ENCODE measurements at regions not wholly inside any gene's neighbourhood (a gene's known extent, or its start where the extent isn't known, plus 50 kb on each side); places are given as distances from the start of the nearest gene placed in this dataset.

DNA sequence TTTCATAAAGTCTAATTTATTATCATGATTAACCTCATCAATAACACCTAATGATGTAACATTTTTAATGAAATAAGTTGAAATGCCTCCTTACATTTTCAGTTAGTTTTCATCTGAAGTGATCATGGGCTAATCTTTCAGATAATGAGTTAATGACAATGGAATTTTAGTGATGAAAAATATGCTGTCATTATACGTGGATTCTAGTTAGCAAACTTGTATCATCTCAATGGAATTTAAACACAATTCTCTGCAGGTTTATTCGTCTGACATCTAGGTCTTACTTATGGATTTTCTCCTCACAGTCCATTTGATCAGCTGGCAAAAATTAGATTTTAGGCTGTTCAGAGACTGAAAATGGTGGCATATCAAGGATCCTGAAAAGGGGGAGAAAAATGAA lies 885.0 kb downstream of the SLC4A3 start:
- no peak overlapping the region for H3K27ac ChIP-seq (ENCODE audit: low read depth in 1 of 2, low read length in 1 of 2)
- WGBS: 91% methylated on average over 2 of the region's 2 CpGs
- no peaks in the 10 kb centered on the region for H3K9me3 ChIP-seq (ENCODE audit: control insufficient read depth in 2 of 2, insufficient read depth in 1 of 2, low read length in 1 of 2)
- H3K4me1 ChIP-seq (ENCODE audit: control insufficient read depth in 2 of 2, insufficient read depth in 2 of 2, low read length in 2 of 2): peaks cover 0 to 2% of the 10 kb centered on the region in 2 donors
- no peaks in the 10 kb centered on the region for H3K36me3 ChIP-seq (ENCODE audit: control insufficient read depth in 2 of 2, insufficient read depth in 2 of 2, low read length in 1 of 2)
- DNase-seq (ENCODE audit: low read depth in 6 of 9, low spot score in 9 of 9): no peak
- no peaks in the 10 kb centered on the region for H3K27me3 ChIP-seq (ENCODE audit: control insufficient read depth in 2 of 2, insufficient read depth in 1 of 2, low read length in 1 of 2)
- no peak overlapping the region for H3K4me3 ChIP-seq (ENCODE audit: low read length in 2 of 2)

DNA sequence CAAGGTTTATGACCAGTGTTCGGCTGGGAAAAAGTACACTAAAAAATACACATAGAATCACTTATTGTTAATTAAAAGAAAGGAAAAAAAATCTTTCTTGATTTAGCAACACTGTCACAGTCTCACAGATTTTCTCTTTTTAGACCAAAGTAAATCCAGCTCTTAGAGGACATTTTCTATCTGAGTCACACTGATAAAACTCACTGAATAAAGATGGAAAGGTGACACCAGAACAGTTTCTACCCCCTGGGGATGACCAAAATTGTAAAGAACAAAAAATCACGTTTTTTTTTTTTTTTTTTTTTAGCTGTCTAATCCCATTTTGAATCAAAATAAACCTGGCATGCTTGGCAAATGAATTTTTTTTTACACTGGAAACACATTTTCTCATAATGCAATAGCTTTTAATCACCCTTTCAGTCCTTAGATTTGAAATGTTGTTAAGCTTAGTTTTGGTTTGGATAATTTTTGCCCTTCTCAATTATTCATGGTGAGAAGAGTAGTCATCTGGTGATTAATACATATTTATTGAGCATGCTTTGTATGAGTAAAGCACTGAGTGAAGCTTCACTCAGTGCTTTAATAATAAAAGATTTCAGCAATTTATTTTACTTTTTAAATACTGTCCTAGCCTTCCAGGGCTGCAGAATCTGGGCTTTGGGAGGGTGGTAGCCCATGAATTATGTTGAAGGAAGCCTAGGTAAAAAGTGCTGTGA lies 886.3 kb downstream of the SLC4A3 start:
- 61% methylated on average over 2 of the region's 2 CpGs for WGBS
- Histone ChIP-seq H3K9me3 (ENCODE audit: control insufficient read depth in 2 of 2, insufficient read depth in 1 of 2, low read length in 1 of 2) (no peaks in the 10 kb centered on the region), H3K4me3 (ENCODE audit: low read length in 2 of 2) (no peak overlapping the region), H3K4me1 (ENCODE audit: control insufficient read depth in 2 of 2, insufficient read depth in 2 of 2, low read length in 2 of 2) (peaks cover 0 to 2% of the 10 kb centered on the region in 2 donors), H3K27ac (ENCODE audit: low read depth in 1 of 2, low read length in 1 of 2) (no peak overlapping the region), H3K27me3 (ENCODE audit: control insufficient read depth in 2 of 2, insufficient read depth in 1 of 2, low read length in 1 of 2) (no peaks in the 10 kb centered on the region), H3K36me3 (ENCODE audit: control insufficient read depth in 2 of 2, insufficient read depth in 2 of 2, low read length in 1 of 2) (no peaks in the 10 kb centered on the region)
- DNase-seq (ENCODE audit: low read depth in 6 of 9, low spot score in 9 of 9): no peak

DNA sequence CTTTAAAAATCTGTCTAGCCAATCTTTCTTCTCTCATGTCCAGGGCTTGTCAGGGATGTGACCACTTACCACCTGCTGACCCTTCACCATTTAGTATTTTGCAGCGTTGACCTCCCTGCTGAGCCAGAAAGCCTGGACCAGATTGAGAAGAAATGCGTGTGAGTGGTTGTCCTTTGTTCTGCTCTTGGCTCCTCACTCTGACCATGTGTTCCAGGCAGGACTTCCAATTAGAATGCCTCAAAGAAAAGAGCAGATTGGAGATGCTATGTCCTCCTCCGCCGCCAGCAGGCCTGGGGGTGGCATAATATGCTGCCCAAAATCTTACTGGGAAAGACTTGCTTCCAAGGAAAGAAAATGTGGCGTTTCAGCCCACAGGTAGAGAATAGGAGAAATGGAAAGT lies 894.1 kb downstream of the SLC4A3 start:
- Histone ChIP-seq H3K36me3 (ENCODE audit: control insufficient read depth in 2 of 2, insufficient read depth in 2 of 2, low read length in 1 of 2) (no peaks in the 10 kb centered on the region), H3K9me3 (ENCODE audit: control insufficient read depth in 2 of 2, insufficient read depth in 1 of 2, low read length in 1 of 2) (no peaks in the 10 kb centered on the region), H3K4me1 (ENCODE audit: control insufficient read depth in 2 of 2, insufficient read depth in 2 of 2, low read length in 2 of 2) (no peaks in the 10 kb centered on the region), H3K27ac (ENCODE audit: low read depth in 1 of 2, low read length in 1 of 2) (no peak overlapping the region), H3K27me3 (ENCODE audit: control insufficient read depth in 2 of 2, insufficient read depth in 1 of 2, low read length in 1 of 2) (no peaks in the 10 kb centered on the region), H3K4me3 (ENCODE audit: low read length in 2 of 2) (no peak overlapping the region)
- no peak for DNase-seq (ENCODE audit: low read depth in 6 of 9, low spot score in 9 of 9)
- WGBS: 97% methylated on average over 5 of the region's 5 CpGs

DNA sequence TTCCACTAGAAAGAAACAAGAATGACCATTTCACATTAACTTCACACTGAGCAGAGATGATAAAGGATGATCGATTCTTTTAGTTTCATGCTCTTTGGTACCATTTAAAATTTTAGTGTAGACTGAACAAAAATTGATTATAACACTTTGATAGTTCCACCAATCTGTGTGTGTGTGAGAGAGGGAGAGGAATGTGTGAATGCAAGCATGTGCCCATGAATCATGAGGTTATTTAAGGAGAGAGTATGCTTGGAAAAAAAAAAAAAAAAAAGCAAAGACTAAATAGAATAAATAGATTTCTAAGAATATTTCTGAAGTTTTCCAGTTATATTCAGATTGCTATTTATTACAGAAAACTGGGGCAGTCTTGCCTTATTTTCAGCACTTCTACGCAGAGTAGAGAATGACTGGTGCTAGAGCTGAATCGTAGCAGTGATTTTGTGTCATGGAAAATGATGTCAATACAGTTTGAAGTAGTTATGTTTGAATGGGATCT lies 900.8 kb downstream of the SLC4A3 start:
- Histone ChIP-seq H3K4me3 (ENCODE audit: low read length in 2 of 2) (no peak overlapping the region), H3K27me3 (ENCODE audit: control insufficient read depth in 2 of 2, insufficient read depth in 1 of 2, low read length in 1 of 2) (no peaks in the 10 kb centered on the region), H3K36me3 (ENCODE audit: control insufficient read depth in 2 of 2, insufficient read depth in 2 of 2, low read length in 1 of 2) (no peaks in the 10 kb centered on the region), H3K27ac (ENCODE audit: low read depth in 1 of 2, low read length in 1 of 2) (no peak overlapping the region), H3K4me1 (ENCODE audit: control insufficient read depth in 2 of 2, insufficient read depth in 2 of 2, low read length in 2 of 2) (no peaks in the 10 kb centered on the region), H3K9me3 (ENCODE audit: control insufficient read depth in 2 of 2, insufficient read depth in 1 of 2, low read length in 1 of 2) (no peaks in the 10 kb centered on the region)
- no peak for DNase-seq (ENCODE audit: low read depth in 6 of 9, low spot score in 9 of 9)
- WGBS: 92% methylated on average over 3 of the region's 3 CpGs

DNA sequence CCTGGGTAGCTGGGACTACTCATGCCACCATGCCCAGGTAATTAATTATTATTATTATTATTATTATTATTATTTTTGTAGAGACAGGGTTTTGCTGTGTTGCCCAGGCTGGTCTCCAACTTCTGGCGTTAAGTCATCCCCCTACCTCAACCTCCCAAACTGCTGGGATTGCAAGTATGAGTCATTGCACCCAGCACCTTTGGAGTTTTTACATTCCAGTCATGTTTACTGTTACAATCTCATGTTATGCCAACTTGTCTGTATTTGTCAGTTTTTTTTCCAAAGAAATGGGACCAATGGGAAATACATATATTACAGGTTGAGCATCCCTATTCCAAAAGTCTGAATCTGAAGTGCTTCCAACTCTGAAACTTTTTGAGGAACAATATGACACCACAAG lies 903.8 kb downstream of the SLC4A3 start:
- H3K9me3 ChIP-seq (ENCODE audit: control insufficient read depth in 2 of 2, insufficient read depth in 1 of 2, low read length in 1 of 2): no peaks in the 10 kb centered on the region
- 98% methylated on average over 1 of the region's 1 CpG for WGBS
- no peak overlapping the region for H3K4me3 ChIP-seq (ENCODE audit: low read length in 2 of 2)
- DNase-seq (ENCODE audit: low read depth in 6 of 9, low spot score in 9 of 9): no peak
- H3K27ac ChIP-seq (ENCODE audit: low read depth in 1 of 2, low read length in 1 of 2): no peak overlapping the region
- no peaks in the 10 kb centered on the region for H3K4me1 ChIP-seq (ENCODE audit: control insufficient read depth in 2 of 2, insufficient read depth in 2 of 2, low read length in 2 of 2)
- H3K36me3 ChIP-seq (ENCODE audit: control insufficient read depth in 2 of 2, insufficient read depth in 2 of 2, low read length in 1 of 2): no peaks in the 10 kb centered on the region
- no peaks in the 10 kb centered on the region for H3K27me3 ChIP-seq (ENCODE audit: control insufficient read depth in 2 of 2, insufficient read depth in 1 of 2, low read length in 1 of 2)

DNA sequence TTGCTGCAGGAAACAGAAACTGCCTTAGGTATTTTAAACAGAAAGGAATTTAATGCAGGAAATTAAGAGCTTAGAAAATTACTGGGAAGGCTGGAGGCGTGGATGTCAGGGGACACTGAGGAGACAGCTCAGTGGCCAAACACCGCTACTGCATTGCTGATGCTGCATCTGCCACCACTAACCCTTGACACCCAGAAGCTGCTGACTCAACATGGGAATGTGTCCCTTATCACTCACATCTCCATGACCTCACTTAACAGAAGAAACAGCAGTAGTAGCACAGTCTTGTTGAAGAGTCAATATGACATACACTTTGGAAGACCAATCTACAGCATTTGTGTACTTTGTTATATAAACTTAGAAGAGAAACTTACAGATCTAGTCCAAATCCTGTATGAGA lies 906.1 kb downstream of the SLC4A3 start:
- Histone ChIP-seq H3K9me3 (ENCODE audit: control insufficient read depth in 2 of 2, insufficient read depth in 1 of 2, low read length in 1 of 2) (no peaks in the 10 kb centered on the region), H3K36me3 (ENCODE audit: control insufficient read depth in 2 of 2, insufficient read depth in 2 of 2, low read length in 1 of 2) (no peaks in the 10 kb centered on the region), H3K4me1 (ENCODE audit: control insufficient read depth in 2 of 2, insufficient read depth in 2 of 2, low read length in 2 of 2) (no peaks in the 10 kb centered on the region), H3K4me3 (ENCODE audit: low read length in 2 of 2) (no peak overlapping the region), H3K27ac (ENCODE audit: low read depth in 1 of 2, low read length in 1 of 2) (no peak overlapping the region), H3K27me3 (ENCODE audit: control insufficient read depth in 2 of 2, insufficient read depth in 1 of 2, low read length in 1 of 2) (no peaks in the 10 kb centered on the region)
- WGBS: 90% methylated on average over 2 of the region's 2 CpGs
- no peak for DNase-seq (ENCODE audit: low read depth in 6 of 9, low spot score in 9 of 9)

DNA sequence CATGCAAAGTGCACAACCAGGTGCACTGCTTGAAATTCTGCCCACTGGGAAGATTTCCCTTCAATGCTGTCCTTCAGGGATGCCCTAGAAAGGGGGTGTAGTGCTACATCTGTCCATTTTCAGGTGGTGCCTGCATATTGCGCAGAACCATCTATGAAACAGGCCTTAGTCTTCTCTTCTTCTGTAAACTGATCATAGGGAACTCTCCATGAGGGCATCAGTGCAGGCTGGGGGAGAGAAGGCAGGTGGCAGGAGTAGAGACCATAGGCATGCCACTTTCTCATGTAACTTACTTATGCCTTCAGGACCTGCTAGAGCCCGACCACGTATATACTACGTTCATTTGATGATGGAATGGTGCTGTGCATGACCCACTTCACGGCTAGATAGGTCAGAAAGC lies 912.1 kb downstream of the SLC4A3 start:
- no peak for DNase-seq (ENCODE audit: low read depth in 6 of 9, low spot score in 9 of 9)
- no peak overlapping the region for H3K27ac ChIP-seq (ENCODE audit: low read depth in 1 of 2, low read length in 1 of 2)
- no peaks in the 10 kb centered on the region for H3K36me3 ChIP-seq (ENCODE audit: control insufficient read depth in 2 of 2, insufficient read depth in 2 of 2, low read length in 1 of 2)
- WGBS: 76% methylated on average over 5 of the region's 5 CpGs
- no peaks in the 10 kb centered on the region for H3K4me1 ChIP-seq (ENCODE audit: control insufficient read depth in 2 of 2, insufficient read depth in 2 of 2, low read length in 2 of 2)
- H3K4me3 ChIP-seq (ENCODE audit: low read length in 2 of 2): no peak overlapping the region
- H3K27me3 ChIP-seq (ENCODE audit: control insufficient read depth in 2 of 2, insufficient read depth in 1 of 2, low read length in 1 of 2): no peaks in the 10 kb centered on the region
- no peaks in the 10 kb centered on the region for H3K9me3 ChIP-seq (ENCODE audit: control insufficient read depth in 2 of 2, insufficient read depth in 1 of 2, low read length in 1 of 2)

DNA sequence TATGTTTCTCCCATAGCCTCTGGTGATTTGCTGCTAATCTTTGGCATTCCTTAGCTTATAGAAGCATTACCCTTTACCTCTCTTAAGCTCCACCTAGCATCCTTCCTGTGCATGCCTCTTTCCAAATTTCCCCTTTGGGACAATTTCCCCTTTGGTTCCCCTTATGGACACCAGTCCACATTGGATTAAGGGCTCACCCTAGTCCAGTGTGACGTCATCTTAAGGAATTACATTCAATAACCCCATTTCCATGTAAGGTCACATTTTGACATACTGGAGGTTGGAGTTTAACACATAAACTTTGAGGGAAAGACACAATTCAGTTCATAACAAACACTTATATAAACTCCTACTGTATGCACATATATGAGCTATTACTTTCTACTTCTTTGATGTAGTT lies 916.6 kb downstream of the SLC4A3 start:
- no peak overlapping the region for H3K27ac ChIP-seq (ENCODE audit: low read depth in 1 of 2, low read length in 1 of 2)
- H3K36me3 ChIP-seq (ENCODE audit: control insufficient read depth in 2 of 2, insufficient read depth in 2 of 2, low read length in 1 of 2): no peaks in the 10 kb centered on the region
- WGBS: 91% methylated on average over 1 of the region's 1 CpG
- no peaks in the 10 kb centered on the region for H3K4me1 ChIP-seq (ENCODE audit: control insufficient read depth in 2 of 2, insufficient read depth in 2 of 2, low read length in 2 of 2)
- no peaks in the 10 kb centered on the region for H3K9me3 ChIP-seq (ENCODE audit: control insufficient read depth in 2 of 2, insufficient read depth in 1 of 2, low read length in 1 of 2)
- H3K27me3 ChIP-seq (ENCODE audit: control insufficient read depth in 2 of 2, insufficient read depth in 1 of 2, low read length in 1 of 2): no peaks in the 10 kb centered on the region
- DNase-seq (ENCODE audit: low read depth in 6 of 9, low spot score in 9 of 9): no peak
- no peak overlapping the region for H3K4me3 ChIP-seq (ENCODE audit: low read length in 2 of 2)

DNA sequence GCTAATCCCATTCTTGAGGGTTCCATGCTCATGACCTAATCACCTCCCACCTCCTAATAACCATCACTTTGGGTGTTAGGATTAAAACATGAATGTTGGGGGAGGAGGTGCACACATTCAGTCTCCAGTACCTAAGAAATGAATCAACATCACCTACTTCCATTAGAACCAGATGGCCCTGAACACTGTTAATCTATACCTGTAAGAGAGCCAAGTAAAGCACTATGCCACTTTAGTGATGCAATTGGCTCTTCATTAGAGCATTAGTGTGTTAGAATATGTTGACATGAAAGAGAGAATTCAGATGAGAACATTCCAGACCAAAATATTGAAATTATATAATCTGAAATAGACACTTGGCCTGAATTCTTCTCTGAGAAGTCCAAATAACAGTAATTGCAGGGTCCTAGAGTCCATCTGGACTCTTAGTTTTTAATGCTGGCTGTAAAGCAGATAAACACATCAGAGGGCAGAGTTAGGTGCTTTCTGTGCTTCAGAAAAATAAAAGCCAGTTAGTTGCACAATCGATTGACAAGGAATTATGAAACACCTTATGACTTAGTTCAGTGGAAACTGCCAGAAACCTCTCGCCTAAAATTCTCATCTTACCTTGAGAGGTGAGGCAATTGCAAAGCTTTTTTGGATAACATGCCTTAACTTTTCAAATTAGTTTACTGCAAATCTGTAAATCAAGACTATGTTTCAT lies 923.7 kb downstream of the SLC4A3 start:
- H3K9me3 ChIP-seq (ENCODE audit: control insufficient read depth in 2 of 2, insufficient read depth in 1 of 2, low read length in 1 of 2): no peaks in the 10 kb centered on the region
- H3K4me1 ChIP-seq (ENCODE audit: control insufficient read depth in 2 of 2, insufficient read depth in 2 of 2, low read length in 2 of 2): no peaks in the 10 kb centered on the region
- H3K4me3 ChIP-seq (ENCODE audit: low read length in 2 of 2): no peak overlapping the region
- WGBS: 94% methylated on average over 2 of the region's 2 CpGs
- no peak overlapping the region for H3K27ac ChIP-seq (ENCODE audit: low read depth in 1 of 2, low read length in 1 of 2)
- no peaks in the 10 kb centered on the region for H3K36me3 ChIP-seq (ENCODE audit: control insufficient read depth in 2 of 2, insufficient read depth in 2 of 2, low read length in 1 of 2)
- DNase-seq (ENCODE audit: low read depth in 6 of 9, low spot score in 9 of 9): no peak
- no peaks in the 10 kb centered on the region for H3K27me3 ChIP-seq (ENCODE audit: control insufficient read depth in 2 of 2, insufficient read depth in 1 of 2, low read length in 1 of 2)
